GM19468 (cell line): ENCODE measurements at regions not wholly inside any gene's neighbourhood (a gene's known extent, or its start where the extent isn't known, plus 50 kb on each side); places are given as distances from the start of the nearest gene placed in this dataset.

Experiments used
- ATAC-seq: cut with Tn5 transposase; IDR thresholded peaks from one replicate; pipeline ENCODE4 v1.9.1; 2021; ENCODE audit warnings: mild to moderate bottlenecking, moderate library complexity, moderate number of reproducible peaks; ENCODE audit not compliant: unreplicated experiment; ENCODE audit errors: extremely low read depth

DNA sequence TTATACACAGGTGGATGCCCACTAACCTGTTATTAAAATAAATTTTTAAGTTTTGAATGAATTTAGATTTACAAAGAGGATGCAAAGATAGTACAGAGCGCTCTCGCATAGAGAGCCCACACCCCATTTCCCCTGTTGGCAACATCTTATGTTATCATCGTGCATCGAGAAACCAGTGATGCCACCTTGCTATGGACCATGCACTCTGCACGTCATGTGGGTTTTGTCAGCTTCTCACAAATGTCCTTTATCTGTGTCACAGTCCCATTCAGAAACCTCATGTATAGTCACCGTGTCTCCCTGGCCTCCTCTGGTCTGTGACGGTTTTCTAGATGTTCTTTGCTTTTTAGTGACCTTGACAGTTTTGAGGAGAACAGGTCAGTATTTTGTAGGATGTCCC lies 60.0 kb downstream of the ING1 start:
- no peak for ATAC-seq

- ATAC-seq = no peak
These were observed 60.6 kb downstream of the ING1 start for GRCh38 chr13:110774051-110774450.

DNA sequence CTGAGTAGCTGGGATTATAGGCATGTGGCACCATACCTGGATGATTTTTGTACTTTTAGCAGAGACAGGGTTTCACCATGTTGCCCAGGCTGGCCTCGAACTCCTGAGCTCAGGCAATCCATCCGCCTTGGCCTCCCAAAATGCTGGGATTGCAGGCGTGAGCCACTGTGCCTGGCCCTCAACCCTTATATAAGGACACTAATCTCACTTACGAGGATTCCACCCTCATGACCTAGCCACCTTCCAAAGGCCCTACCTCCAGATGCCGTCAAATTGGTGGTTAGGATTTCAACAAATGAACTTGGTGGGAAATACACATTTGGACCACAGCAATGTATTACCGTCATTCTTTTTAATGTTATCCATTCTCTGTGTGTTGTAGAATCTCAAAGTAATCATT lies 61.0 kb downstream of the ING1 start:
- no peak for ATAC-seq

GRCh38 chr13:110775576-110775975 lies 62.1 kb downstream of the ING1 start:
- ATAC-seq = no peak

DNA sequence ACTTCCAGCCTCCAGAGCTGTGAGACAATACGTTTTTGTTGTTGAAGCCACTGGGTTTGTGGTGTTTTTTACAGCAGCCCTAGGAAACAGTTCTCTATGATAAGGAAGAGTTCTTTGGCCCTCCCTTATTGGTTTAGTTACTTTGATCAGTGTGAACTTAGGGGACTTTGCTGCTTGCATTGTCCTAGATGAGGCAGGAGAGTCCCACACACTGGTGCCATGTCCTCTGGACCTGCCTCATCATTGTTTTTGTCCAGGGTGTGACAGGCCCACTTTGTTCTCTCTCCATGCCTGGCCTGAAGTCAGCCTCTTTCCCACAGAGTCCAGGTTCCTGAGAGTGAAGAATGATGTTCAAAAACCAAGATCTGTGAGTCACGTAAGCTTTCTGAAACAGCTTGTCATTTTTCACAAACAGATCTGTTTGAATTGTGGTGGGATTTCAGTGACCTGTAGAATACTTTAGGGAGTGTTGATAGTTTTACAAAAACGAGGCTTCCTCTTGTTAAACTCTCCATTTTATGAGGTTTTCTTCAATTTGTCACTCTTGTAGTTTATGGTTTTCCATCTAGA lies 63.8 kb downstream of the ING1 start:
- ATAC-seq = no peak

DNA sequence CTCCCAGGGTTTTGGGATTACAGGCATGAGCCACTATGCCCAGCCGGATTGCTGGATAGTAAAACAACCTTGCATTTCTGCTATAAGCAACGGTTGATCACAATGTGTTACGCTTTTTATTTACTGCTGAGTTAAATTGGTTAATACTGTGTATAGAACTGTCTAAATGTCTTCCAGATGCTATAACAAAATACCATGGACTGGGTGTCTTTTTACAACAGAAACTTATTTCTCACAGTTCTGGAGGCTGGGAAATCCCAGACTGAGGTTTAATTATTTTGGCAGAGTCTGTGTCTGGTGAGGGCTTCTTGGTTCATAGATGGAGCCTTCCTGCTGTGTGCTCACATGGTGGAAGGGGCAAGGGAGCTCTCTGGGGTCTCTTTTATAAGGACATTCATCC lies 65.5 kb downstream of the ING1 start:
- ATAC-seq = no peak

GRCh38 chr13:110780422-110780821 lies 66.9 kb downstream of the ING1 start:
- ATAC-seq = no peak

GRCh38 chr13:110782185-110782584 lies 68.7 kb downstream of the ING1 start:
- ATAC-seq = no peak

DNA sequence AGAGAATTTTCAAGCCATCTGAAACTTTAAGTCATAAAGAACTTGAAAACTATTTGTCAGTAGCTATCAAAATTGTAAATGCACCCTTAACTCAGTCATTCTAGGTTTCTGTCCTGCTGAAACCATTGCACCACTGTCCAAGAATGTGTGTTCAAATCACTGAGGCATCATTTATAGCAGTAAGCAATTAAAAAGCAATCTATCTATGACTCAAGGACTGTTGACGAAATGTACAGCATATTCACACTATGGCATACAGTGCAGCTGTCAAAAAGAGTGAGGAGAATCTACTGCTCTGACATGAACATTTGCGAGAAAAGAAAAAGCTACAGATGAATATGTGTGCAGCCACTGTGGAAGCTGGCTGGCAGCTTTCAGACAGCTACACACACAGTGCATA lies 71.2 kb downstream of the ING1 start:
- ATAC-seq = no peak

- ATAC-seq = no peak
These were observed 75.3 kb downstream of the ING1 start for GRCh38 chr13:110788778-110789177.

DNA sequence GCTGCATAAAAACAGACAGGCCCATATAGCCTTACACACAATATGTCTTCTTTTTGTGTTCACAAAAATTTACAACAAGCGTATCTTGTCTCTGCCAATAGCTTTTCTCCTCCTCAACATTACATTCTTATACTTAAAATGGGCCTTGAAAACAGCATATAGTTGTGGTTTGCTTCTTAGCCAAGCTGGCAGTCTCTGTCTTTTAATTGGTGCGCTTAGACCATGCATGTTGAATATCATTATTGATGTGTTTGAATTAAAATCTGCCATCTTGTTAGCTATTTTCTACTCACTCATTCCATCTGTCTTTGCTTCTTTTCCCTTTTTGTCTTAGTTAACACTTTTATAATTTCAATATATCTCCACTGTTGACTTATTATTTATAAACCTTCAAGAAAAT lies 76.4 kb downstream of the ING1 start:
- ATAC-seq = no peak

GRCh38 chr13:110790371-110790770 lies 76.9 kb downstream of the ING1 start:
- no peak for ATAC-seq

DNA sequence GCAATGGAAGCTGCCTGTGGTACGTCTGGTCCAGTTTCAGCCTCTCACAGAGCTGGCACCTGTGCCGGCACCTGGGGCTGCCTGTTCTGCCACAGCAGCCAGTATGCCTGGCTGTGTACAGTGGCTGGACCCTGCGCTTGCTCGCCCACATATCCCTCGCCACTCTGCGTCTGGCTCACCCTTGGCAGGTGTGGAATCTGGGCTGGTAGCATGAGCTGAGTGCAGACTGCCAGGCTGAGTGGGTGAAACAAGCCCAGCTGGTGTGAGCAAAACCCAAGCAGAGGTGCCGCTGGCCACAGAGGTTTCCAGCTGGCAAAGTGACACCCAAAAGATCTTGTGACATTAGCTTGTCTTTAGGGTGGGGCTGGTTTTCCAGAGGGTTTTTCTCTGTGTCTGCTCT lies 80.7 kb downstream of the ING1 start:
- ATAC-seq = no peak

DNA sequence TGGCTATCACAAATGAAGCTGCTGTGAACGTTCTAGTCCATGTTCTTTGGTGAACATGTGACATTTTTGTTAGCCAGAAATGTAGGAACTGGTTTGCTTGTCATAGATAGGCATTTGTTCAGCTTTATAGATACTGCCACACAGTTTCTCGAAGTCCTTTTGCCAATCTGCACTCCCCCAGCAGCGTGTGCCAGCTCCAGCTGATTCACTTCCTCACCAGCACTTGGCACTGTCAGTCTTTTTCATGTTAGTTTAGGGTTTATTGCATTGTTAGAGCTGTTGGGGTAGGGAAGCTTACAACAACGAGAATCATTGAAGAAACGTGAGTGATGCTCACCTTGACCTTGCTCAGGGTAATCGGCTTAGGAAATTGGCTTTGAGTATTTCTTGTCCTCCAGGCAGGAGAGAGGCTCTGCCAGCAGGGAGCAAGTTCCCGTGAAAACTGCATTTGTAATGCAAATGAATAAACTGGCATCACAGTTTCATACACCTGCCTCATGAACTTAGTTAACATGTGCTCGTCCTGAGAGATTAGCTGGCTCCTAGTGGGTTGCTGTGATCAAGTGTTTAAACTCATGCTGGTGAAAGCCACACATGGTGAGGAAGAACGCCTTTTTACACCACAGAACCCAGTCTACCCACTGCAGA lies 83.9 kb downstream of the ING1 start:
- ATAC-seq = no peak

DNA sequence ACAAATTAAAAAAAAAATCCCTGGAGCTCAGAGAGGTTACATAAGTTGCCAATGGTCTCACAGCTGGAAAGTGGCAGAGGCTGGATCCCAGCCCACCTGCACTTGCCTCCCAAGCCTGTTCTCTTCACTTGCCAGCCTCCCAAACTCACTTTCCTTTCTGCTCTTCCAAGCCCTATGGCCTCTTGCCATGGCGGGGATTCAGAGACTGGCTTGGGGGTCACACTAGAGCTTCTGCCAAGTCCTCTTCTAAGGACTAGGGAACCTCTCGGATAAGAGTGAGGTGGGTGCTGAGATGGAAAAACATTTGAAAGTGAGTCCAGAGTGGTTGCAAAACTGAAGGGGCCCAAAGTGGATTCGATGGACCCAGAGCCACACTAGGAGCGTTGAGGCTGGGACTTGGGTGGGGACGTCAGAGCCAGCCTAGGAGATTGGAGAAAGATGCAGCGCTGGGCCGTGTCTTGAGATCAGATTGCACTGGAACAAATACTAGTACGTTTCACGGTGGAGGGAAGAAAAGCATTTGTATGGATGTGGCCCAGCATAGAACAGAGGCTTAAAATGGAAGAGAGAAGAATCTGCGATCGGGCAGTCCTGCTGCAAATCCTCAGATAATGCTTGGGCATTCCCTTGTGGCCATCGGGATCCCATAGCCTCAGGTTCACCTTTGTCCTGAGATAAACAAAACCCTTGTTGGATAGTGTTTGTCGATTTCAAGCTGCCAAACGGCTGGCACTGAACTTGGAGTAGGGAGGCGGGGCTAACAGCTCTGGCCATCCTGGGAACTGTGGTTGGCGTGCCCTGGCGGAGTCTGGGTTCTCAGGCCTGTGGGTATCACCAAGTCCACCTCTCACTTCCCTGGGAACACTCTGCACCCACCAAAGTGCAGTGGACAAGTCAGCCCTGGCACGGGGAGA lies 84.8 kb downstream of the ING1 start:
- ATAC-seq = no peak

DNA sequence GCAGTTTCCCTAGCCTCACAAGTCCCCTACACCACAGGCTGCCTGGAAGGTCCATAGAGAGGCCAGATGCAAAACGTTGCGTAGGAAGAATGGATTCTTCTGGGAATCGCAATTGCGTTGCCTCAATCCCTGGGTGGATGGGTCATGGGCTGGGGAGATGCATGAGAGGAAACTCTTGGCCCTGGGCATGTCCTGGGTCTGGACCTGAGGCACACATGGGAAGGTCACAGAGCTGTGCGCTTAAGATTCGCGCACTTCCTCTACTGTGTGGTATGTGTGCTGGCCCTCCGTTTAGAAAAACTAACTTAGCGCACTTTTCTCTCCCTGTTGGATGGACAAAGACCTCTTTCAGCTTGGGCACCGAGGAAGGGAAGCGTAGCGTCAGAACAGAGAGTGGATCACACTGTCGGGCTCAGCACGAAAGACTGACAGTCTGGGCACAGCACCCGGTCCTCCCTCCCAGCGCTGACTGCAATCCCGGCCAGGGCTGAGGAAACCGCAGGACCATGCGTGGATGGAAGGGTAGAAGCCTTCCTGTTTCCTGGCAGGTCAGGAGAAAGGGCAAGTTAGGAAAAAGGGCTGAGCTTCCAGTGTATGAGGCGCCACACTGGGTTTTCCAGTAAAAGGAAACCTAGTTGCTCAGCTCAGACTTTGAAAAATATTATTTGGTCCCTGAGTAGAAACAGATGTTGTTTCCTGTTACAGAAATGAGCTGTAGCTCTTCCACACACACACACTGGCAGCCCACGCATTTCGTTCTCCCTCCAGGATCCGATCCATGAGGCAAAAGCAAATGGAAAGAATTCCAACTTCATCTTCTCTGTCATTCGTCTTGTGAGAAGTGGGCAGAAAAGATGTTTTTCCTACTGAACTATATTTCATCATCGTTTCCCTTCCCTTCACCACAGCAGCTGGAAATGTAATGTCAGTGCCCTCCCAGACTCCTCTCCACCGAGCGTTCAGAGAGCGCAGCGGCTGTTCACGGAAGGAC lies 86.0 kb downstream of the ING1 start:
- ATAC-seq = no peak

- no peak for ATAC-seq
These were observed 87.5 kb downstream of the ING1 start for GRCh38 chr13:110801044-110801443.

DNA sequence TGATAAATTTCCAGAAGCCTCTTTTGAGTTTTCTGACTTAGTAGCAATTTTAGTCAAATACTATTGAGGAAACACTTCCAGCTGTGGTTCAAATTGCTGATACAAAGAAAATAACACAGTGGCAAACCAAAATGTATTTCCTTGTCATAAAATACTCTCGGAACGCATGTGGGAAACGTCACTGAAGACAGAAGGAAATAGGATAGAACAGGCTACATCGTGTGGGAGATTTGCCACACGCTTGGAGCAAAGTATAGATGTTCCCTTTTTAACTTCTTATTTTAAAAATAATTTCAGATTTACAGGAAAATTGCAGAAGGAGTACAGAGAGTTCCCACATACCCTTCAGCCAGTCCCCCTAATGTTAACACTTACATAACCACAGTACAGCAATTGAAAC lies 88.8 kb downstream of the ING1 start:
- ATAC-seq = no peak

- no peak for ATAC-seq
These were observed 93.1 kb downstream of the ING1 start for GRCh38 chr13:110806636-110807035.

DNA sequence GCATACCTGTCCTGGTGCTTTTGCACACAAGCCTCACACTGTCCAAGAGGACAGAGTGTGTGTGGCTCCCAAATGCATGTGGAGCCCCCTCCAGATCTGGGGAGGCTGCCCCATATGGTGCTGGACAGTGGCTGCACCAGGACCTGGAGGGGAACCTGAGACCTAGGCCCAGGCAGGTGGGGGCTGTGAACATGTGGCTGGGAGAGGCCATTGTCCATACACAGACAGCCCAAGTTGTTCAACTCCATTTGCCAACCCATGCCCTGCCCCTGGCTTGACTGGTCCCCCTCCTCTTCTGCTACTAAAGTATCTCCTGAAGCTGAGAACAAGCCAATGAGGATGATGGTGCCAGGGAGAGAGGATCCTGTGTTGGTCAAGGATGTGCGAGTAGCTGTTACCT lies 94.0 kb downstream of the ING1 start:
- ATAC-seq = no peak
